ENCODE measurements at regions not wholly inside any gene's neighbourhood (a gene's known extent, or its start where the extent isn't known, plus 50 kb on each side); places are given as distances from the start of the nearest gene placed in this dataset.

DNA sequence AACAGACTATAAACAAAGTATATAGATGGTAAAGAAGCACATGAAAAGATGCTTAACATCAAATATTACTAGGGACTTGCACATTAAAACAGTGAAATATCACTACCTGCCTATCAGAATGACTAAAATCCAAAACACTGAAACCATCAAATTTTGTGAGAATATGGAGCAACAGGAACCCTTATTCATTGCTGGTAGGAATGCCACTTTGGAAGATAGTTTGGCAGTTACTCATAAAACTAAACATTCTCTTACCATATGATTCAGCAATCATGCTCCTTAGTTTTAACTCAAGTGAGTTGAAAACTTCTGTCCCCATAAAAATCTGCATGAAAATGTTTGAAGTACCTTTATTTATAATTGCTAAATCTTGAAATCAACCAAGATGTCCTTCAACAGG, 297.6 kb downstream of the DAD1 start:
- no peak for TF ChIP-seq TEAD4 (IDR thresholded peaks at IDR 0.05)

DNA sequence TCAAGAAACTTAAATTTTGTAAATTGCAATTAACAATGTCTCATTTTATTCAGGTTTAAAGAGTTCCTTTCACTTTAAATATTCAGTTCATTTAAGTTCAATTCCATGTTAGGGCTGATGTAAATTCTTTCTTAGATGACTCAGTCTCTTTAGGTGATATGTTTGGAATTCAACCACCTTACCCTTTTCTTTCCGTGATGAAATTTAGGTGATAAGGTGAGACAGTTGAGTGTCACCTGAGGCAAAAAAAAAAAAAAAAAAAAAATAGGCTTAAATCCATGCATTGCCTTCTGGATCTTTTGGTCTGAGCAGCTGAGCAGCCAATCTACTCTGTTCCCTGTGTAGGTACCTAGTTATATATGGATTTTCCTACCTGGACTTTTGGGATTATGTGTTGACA, 299.5 kb downstream of the DAD1 start:
- TF ChIP-seq TEAD4 (IDR thresholded peaks at IDR 0.05) (0 out of 2 replicates have a peak, but pooled peaks have one; percentile 16), CEBPB (IDR thresholded peaks at IDR 0.05) (no peak)

DNA sequence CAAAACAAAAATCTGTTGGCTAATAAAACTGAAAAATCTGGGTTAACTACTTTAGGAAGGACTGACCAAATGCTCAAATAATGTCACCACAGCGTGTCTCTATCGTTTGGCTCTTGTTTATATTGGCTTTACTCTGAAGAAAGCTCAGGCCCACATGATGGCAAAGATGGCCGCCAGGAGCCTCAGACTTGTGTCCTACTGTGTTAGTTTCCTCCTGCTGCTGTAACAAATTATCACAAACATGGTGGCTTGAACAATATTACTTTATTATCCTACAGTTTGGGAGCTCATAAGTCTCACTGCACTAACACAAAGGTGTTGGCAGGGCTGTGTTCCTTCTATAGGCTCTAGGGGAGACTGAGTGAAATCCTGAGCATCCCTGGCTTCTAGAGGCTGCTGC, 303.0 kb downstream of the DAD1 start:
- TF ChIP-seq, protein P1, sequence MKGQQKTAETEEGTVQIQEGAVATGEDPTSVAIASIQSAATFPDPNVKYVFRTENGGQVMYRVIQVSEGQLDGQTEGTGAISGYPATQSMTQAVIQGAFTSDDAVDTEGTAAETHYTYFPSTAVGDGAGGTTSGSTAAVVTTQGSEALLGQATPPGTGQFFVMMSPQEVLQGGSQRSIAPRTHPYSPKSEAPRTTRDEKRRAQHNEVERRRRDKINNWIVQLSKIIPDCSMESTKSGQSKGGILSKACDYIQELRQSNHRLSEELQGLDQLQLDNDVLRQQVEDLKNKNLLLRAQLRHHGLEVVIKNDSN (IDR thresholded peaks at IDR 0.05): no peak
- TF ChIP-seq CEBPB (IDR thresholded peaks at IDR 0.05) (no peak), EP300 (IDR thresholded peaks at IDR 0.05; ENCODE audit: borderline replicate concordance) (no peak), TCF12 (IDR thresholded peaks at IDR 0.05; ENCODE audit: low read depth) (no peak), RAD21 (IDR thresholded peaks at IDR 0.05; ENCODE audit: low read depth) (no peak), NFIC (IDR thresholded peaks at IDR 0.05) (no peak), ZBTB7A (IDR thresholded peaks at IDR 0.05; ENCODE audit: low read depth) (no peak), YY1 (IDR thresholded peaks at IDR 0.05; ENCODE audit: low read depth) (0 out of 2 replicates have a peak, but pooled peaks have one; percentile 21)
- TF ChIP-seq, protein P2, sequence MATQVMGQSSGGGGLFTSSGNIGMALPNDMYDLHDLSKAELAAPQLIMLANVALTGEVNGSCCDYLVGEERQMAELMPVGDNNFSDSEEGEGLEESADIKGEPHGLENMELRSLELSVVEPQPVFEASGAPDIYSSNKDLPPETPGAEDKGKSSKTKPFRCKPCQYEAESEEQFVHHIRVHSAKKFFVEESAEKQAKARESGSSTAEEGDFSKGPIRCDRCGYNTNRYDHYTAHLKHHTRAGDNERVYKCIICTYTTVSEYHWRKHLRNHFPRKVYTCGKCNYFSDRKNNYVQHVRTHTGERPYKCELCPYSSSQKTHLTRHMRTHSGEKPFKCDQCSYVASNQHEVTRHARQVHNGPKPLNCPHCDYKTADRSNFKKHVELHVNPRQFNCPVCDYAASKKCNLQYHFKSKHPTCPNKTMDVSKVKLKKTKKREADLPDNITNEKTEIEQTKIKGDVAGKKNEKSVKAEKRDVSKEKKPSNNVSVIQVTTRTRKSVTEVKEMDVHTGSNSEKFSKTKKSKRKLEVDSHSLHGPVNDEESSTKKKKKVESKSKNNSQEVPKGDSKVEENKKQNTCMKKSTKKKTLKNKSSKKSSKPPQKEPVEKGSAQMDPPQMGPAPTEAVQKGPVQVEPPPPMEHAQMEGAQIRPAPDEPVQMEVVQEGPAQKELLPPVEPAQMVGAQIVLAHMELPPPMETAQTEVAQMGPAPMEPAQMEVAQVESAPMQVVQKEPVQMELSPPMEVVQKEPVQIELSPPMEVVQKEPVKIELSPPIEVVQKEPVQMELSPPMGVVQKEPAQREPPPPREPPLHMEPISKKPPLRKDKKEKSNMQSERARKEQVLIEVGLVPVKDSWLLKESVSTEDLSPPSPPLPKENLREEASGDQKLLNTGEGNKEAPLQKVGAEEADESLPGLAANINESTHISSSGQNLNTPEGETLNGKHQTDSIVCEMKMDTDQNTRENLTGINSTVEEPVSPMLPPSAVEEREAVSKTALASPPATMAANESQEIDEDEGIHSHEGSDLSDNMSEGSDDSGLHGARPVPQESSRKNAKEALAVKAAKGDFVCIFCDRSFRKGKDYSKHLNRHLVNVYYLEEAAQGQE (IDR thresholded peaks at IDR 0.05; ENCODE audit: low read depth): no peak

DNA sequence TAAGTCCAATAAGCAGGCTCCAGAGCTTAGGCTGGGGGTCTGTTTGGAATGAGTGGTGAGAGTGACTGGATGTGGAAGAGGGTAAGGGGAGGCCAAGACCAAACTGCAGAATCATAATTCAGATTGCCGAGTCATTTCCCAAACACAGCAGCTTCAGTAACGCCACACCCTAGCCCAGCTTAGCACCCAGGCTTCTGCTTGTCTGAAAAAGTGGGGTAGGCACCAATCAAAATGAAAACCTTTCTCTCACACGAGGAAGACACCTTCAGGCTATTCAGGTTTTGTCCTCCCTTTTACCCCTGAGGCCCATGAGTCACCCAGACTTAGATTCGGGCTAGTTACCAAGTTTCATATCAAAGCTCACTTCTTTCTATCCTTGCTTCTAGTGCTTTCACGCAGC, 306.1 kb downstream of the DAD1 start:
- TF ChIP-seq, protein P3, sequence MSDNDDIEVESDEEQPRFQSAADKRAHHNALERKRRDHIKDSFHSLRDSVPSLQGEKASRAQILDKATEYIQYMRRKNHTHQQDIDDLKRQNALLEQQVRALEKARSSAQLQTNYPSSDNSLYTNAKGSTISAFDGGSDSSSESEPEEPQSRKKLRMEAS (IDR thresholded peaks at IDR 0.05): no peak
- no peak for TF ChIP-seq EGR1 (IDR thresholded peaks at IDR 0.05)
- TF ChIP-seq CREB1 (IDR thresholded peaks at IDR 0.05; ENCODE audit: low read depth): no peak
- TF ChIP-seq TCF12 (IDR thresholded peaks at IDR 0.05; ENCODE audit: low read depth): no peak
- no peak for TF ChIP-seq TAF1 (IDR thresholded peaks at IDR 0.05; ENCODE audit: low read depth)
- no peak for TF ChIP-seq CEBPB (IDR thresholded peaks at IDR 0.05)
- TF ChIP-seq RAD21 (IDR thresholded peaks at IDR 0.05; ENCODE audit: low read depth): no peak
- TF ChIP-seq TEAD4 (IDR thresholded peaks at IDR 0.05): no peak
- TF ChIP-seq, protein P2 (IDR thresholded peaks at IDR 0.05; ENCODE audit: low read depth): no peak
- TF ChIP-seq NFIC (IDR thresholded peaks at IDR 0.05): no peak
- TF ChIP-seq ZBTB7A (IDR thresholded peaks at IDR 0.05; ENCODE audit: low read depth): no peak
- TF ChIP-seq EP300 (IDR thresholded peaks at IDR 0.05; ENCODE audit: borderline replicate concordance): no peak
- TF ChIP-seq YY1 (IDR thresholded peaks at IDR 0.05; ENCODE audit: low read depth): no peak
- no peak for TF ChIP-seq FOXM1 (IDR thresholded peaks at IDR 0.05; ENCODE audit: borderline replicate concordance, low read depth)
- TF ChIP-seq, protein P1 (IDR thresholded peaks at IDR 0.05): no peak

DNA sequence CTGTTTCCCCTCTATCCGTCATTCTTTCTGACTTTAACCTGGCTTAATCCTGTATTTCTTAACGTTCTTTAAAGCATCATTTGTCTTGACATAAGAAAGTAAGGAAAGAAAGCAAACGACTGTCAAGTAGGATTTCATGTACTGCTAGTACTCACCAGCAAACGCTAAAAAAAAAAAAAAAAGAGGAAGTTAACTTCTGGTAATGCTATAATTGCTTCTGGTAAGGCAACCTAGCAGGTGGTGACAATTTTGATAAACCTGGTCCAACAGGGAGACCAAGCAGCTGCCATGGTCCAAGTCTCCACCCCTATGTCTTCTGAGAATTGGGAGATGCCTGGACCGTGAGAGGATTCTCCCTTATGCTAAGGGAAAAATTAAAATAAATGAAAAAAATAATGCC, 306.6 kb downstream of the DAD1 start:
- TF ChIP-seq YY1 (IDR thresholded peaks at IDR 0.05; ENCODE audit: low read depth): no peak
- no peak for TF ChIP-seq EP300 (IDR thresholded peaks at IDR 0.05; ENCODE audit: borderline replicate concordance)
- TF ChIP-seq, protein P3 (IDR thresholded peaks at IDR 0.05): no peak
- TF ChIP-seq ZBTB7A (IDR thresholded peaks at IDR 0.05; ENCODE audit: low read depth): no peak
- TF ChIP-seq EGR1 (IDR thresholded peaks at IDR 0.05): no peak
- TF ChIP-seq RAD21 (IDR thresholded peaks at IDR 0.05; ENCODE audit: low read depth): no peak
- TF ChIP-seq CEBPB (IDR thresholded peaks at IDR 0.05): no peak
- no peak for TF ChIP-seq CREB1 (IDR thresholded peaks at IDR 0.05; ENCODE audit: low read depth)
- no peak for TF ChIP-seq NFIC (IDR thresholded peaks at IDR 0.05)
- no peak for TF ChIP-seq TAF1 (IDR thresholded peaks at IDR 0.05; ENCODE audit: low read depth)
- TF ChIP-seq TCF12 (IDR thresholded peaks at IDR 0.05; ENCODE audit: low read depth): no peak
- TF ChIP-seq, protein P1 (IDR thresholded peaks at IDR 0.05): no peak

DNA sequence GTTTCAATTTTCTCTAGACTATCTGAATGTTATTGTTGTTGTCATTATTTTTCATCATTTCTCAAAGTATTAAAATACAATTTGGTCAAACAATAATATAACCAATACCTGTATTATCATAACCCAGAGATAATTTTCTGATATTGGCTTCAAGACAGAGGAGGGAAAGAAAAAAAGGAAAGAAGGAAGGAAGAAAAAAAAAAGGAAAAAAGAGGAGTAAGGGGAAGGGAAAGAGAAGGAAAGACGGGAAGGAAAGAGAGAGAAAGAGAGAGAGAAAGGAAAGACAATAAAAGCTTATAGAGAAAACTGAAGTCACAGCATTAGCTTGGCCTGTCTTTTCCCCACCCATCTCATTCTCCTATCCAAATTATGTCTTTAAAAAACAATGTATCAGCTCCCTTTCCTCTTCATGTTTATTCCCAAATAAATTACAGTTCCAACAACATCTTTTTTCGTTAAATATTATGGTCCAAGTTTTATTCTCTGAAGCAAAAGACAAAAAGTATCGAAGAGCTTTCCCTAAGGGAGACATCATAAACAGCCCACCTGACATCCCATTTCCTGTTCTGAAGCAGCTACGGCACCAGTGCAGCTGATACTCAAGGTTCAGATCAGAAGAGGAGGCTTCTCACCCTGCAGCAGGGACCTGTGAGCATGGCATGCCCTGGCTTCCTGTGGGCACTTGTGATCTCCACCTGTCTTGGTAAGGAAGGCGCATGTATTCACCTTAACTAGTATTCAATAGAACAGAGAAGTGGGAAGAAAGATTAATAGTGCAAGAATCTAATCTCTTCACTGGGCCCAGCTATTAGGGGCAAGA, 308.3 kb downstream of the DAD1 start:
- TF ChIP-seq CEBPB (IDR thresholded peaks at IDR 0.05): no peak
